GM13977 (cell line): ENCODE measurements at regions not wholly inside any gene's neighbourhood (a gene's known extent, or its start where the extent isn't known, plus 50 kb on each side); places are given as distances from the start of the nearest gene placed in this dataset.

Experiments
- DNase-seq: peaks from one replicate; pipeline ENCODE4 v3.0.0; 2012; ENCODE audit warnings: low spot score
- in situ Hi-C: fragments of 300-500 bp; cut with MboI; formaldehyde crosslinking; loops from one replicate; pipeline ENCODE4 v1.12.0; 2022; ENCODE audit warnings: low sequenced_read_pairs, low pct_unique_long_range_greater_than_20kb, mixed read lengths, inconsistent platforms; ENCODE audit not compliant: unreplicated experiment
- TF ChIP-seq, protein P1 (sequence below): IDR thresholded peaks from 2 replicates; pipeline ENCODE4 v1.5.1; 2012; ENCODE audit warnings: mild to moderate bottlenecking, control low read depth; ENCODE audit not compliant: insufficient read depth; ENCODE audit errors: extremely low read depth, missing control alignments

DNA sequence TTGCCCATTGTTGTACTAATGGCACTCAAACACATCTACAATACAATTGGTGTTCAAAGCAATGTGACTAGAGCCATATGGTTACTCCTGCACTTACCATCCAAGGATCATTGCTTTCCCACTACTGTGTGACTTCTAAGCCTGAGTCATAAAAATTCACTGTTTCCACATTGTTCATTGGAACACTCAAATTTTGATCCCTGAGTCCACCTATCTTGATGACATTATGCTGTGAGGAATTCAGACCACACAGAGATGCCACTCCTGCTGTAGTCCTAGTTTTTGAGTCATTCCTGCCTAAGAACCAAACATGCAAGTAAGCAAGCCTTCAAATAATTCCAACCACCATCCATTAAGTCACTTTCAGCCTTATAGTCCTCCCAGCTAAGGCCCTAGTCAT is 176.2 kb downstream of the EFHB start:
- no peak for DNase-seq
- in situ Hi-C loops = no loop called here
- TF ChIP-seq, protein P1, sequence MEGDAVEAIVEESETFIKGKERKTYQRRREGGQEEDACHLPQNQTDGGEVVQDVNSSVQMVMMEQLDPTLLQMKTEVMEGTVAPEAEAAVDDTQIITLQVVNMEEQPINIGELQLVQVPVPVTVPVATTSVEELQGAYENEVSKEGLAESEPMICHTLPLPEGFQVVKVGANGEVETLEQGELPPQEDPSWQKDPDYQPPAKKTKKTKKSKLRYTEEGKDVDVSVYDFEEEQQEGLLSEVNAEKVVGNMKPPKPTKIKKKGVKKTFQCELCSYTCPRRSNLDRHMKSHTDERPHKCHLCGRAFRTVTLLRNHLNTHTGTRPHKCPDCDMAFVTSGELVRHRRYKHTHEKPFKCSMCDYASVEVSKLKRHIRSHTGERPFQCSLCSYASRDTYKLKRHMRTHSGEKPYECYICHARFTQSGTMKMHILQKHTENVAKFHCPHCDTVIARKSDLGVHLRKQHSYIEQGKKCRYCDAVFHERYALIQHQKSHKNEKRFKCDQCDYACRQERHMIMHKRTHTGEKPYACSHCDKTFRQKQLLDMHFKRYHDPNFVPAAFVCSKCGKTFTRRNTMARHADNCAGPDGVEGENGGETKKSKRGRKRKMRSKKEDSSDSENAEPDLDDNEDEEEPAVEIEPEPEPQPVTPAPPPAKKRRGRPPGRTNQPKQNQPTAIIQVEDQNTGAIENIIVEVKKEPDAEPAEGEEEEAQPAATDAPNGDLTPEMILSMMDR = no peak

DNA sequence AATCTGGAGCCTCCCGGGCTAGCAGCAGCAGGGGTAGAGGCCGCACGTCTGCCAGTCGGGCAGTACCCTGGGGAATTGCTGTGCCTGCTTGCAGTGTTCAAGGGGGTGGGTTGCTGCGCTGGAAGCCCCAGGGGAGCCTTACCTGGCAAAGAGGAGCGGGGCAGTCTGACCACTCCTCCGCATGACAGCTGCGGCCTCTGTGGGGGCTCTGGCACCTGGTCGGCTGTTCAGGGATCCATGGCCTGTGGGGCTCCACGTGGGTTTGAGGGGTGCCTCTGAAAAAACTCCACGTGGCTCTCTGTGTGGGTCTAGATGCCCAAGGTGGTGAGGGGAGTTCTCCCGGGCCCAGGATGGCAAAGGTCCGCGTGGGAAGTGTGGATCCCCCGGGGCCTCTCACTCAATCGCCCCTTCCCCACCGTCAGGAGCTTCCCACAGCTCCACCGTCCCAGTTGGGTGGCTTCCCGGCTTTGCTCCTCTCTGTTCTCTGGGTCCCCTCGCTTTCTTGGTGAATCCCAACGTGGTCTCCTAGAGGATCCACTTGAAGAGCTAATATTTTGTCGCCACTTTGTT is 184.5 kb downstream of the EFHB start:
- in situ Hi-C loops = no loop called here

DNA sequence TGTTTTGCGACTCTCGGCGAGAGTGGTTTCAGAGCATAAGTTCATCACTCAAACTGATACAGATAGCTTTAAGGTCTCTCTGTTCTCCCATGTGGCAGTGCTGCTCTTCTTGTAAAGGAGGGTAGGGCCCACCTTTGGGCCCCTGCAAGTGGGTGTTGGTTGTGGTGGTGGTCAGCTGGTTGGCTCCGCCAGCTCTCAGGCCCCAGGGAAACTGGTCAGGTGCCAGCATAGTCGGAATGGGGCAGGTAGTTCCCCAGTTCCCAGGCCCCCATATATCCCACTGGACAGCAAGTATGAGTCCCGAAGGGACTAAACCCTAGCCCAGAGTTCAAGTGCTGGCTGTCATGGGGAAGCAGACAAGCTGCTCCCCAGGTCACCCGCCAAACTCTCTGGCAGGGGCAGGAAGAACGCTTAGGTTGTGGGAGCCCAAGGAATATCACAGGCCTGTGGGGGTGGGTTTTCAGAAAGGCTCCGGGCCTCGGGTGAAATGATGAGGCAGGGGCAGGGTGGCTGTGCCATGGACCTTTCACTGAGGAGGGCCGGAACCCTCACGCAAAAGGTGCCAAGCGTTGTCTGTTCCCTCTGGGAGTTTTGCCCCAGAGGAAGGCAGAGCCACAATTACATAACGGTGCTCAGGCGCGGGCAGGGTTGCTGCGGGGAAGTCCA is 185.1 kb downstream of the EFHB start:
- in situ Hi-C loops = no loop called here
- DNase-seq = no peak
- TF ChIP-seq, protein P1 = no peak

More for the DNA sequence above, 184.5 kb downstream of the EFHB start:
- no peak for DNase-seq
- TF ChIP-seq, protein P1 = no peak

DNA sequence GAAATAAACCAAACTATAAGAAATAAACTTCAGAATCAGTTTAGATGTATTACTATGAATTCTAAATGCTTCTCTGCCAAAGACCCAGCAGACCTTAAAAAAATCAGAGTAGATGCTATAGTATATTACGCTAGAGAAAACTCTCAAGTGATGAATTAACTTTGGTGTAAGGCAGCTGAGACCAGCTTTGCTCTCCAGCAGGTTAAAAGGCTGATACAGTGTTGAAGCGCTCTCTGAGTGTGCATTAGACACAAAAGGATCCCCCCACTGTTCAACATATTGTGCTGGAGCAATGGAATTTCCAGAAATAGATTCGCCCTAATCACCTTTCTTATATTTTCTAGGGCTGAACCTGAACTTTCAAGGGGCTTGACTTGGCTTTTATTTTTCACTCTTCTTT is 190.0 kb downstream of the EFHB start:
- in situ Hi-C loops = no loop called here
- no peak for DNase-seq
- TF ChIP-seq, protein P1 = no peak

DNA sequence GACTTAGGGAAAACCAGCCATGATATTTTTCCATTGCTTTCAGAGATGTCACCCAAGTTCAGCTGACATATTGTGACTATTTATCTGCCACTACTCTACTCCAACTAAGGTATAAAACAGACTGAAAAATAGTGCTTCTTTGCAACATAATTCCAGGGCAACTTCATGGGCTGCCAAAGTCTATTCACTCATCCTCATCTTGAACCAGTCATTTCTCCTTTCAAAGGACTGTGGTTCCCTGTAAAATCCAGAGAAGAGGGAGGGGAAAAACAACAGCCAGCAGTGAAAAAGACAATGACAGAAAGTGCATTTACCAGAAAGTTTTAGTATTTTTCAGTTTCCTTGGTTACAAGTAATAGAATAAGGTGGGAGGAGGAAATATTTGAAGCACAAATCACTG is 191.1 kb downstream of the EFHB start:
- TF ChIP-seq, protein P1 = no peak
- in situ Hi-C loops = no loop called here
- DNase-seq = no peak

DNA sequence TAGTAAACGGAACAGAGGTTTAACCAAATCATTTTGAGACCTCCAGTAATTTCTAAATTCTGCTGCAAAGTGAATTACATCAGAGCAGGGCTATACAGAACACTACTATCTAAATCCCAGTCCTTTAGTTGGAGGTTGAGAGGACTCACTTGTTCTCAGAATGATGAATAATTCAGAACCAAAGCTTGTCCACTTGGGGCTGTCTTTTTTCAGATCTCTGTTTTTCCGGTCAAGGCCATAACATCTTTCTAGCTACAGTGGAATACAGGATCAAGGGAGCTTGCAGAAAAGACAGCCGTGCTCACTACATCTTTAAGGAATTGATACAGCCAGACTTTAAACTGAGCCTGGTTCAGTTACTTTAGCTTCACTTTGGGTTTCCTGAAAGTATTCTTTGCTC is 194.5 kb downstream of the EFHB start:
- no peak for DNase-seq
- TF ChIP-seq, protein P1 = no peak
- in situ Hi-C loops = no loop called here
